NOMO-1 treated with dmso at 0.1 percent for 144 hours (cell line): ENCODE measurements at regions not wholly inside any gene's neighbourhood (a gene's known extent, or its start where the extent isn't known, plus 50 kb on each side); places are given as distances from the start of the nearest gene placed in this dataset.
"Not testable (repeated sequence)": the region's sequence is repeated elsewhere in the genome, so short reads cannot be mapped to it uniquely, and the experiment has no call there.

Experiments used
- DNase-seq: peaks from one replicate; lab custom pipeline; 2025; ENCODE audit not compliant: unreplicated experiment; lab: John Stamatoyannopoulos, UW

DNA sequence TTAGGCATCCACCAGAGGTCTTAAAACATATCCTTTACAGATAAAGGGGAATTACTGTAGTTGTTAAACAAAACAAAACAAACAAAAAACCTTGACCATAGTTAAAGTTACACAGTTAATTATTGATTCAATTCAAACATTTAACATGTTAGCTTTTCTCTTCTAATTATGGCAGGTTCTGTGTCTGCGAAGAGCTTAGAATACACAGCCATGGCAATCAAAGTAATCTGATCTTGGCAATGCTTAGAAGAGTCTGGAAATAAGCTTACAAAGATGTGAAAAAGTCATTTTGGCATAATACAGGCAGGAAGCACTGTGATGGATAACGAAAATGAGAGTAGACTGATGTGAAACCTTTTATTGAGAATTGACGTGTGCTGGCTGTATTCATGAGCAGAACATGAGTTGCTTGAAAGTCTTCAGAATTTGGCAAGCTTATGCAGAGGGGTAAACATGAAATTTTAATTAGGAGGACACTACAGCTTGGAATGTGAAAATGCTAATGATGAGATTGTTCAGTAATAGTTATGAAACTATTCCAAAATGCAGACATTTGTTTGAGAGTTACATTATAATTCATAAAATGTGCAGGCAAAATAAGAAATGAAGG, 629.6 kb downstream of the FSCB start:
- no peak for DNase-seq

DNA sequence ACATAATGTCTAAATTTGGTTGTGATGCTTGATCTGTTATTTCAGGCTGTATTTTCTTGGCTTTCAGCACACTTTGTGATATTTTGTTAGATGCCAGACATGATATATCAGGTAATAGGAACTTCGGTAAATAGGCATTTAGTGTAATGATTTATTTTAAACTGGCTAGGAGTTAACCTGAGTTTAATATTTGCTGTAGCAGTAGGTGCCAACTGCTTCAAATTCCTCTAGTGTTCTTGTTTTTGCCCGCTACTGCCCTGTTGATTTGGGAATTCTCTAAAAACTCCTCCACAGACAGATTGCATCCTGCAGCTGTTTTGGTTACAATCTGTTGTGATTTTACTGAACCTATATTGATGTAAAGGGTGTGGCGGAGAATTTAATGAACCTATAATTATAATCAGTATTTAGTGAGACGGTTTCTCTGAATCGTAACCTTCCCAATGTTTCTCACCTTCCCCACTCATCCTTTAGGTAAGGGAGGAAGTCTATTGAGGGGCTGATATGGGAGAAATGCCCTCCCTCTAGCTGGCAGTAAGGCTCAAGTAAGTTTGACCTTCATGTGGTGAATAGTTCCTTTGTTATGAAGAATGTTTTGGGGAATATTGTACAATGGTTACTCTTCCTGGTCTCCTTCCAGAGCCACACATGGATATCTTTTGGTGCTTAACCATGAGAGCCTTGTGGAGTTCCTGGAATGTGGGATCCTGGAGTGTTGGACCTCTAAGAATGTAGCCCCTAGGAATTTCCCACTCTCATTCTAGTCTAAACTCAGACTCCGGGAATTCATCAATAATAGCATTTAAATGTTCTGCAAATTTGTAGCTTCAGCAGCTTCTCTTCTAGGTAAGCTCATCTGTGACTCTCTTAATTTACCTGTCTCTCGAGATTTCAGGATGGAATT, 634.1 kb downstream of the FSCB start:
- no peak for DNase-seq

DNA sequence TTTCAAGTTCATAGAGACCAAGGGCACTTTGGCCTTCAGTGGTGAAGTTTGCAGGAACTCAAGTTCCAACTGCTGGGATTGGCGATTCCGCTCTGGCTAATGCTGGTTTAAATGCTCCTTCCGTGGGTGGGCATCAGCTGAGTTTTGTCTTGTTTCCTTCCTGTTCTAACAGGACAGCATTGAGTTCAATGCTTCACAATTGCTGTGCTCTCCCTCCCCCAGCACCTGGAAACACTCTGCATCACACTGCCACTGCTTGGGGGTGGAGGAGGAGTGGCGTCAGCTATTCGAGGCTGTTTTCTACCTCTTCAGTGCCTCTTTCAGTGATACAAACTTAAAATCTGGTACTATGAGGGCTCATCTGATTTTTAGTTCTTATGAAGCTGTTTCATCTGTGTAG, 634.9 kb downstream of the FSCB start:
- no peak for DNase-seq

DNA sequence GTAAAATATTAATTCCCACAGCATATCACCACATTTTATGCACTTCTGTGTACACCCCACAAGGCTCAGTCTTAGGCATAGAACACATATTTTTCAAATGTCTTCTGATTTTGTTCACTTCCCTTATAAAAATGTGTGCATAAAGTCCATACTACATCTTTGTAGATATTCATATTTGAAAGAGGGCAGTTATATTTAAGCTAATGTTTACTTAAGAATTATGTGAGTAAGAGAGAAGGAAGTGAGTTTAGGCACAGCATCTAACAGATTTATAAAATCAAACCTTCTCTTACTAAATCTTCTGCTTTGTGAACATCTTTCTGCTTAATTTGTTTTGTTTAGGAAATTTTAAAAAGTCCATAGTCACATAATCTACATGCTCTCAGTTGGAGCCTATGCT, 648.1 kb downstream of the FSCB start:
- DNase-seq = no peak

DNA sequence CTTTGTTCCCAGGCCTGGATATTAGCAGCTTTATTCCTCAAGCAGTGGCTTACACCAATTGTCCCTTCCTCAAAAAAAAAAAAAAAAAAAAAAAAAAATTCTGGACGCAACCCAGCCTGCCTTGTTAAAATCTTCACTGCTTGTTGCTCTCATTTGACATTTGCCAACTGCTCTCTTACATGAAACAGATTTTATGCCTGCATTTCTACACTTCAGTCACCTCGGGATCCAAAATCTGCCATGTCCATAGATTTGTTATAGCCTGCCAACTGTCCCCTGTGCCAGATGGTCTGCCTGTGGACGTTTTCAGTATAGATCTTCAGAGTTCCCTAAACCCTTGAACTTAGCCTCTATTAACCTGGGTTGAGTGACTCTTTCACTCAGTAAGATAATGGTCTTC, 651.5 kb downstream of the FSCB start:
- DNase-seq = no peak

DNA sequence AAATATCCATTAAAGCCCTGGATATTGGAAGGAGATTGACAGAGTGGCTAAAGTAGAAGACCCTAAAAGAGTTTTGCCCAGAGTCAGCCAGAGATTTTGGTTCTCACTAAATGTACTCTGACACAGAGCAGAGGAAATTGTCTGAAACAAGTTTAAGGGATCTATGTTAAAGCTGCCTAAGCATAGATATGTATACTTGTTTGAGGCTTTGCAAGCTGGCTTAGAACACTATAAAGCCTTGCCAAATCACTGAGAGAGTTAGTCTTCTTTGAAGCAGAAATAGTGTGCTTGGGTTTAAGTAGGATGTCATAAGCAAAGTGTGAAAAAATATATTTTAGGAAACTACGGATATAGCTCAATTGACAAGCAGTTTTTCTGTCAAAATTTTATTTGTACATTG, 653.5 kb downstream of the FSCB start:
- no peak for DNase-seq

DNA sequence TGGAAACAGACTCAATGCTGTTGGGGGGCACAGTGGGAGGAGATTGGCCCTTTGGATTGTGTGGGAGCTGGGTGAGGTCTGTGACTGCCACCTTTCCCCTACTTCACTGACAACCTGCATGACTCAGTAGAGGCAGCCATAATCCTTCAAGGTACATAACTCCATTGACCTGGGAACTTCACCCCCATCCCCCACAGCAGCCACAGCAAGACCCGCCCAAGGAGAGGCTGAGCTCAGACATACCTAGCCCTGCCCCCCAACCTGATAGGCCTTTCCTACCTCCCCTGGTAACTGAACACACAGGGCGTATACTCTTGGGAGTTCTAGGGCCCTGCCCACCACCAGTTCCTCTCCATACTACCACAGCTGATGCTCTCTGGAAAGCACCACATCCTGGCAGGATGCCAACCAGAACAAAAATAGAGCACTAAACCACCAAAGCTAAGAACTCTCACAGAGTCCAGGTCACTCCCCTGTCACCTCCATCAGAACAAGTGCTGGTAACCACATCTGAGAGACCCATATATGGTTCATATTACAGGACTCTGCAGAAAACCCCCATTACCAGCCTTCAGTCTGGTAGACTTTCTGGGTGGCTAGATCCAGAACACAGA, 703.9 kb downstream of the FSCB start:
- no peak for DNase-seq

DNA sequence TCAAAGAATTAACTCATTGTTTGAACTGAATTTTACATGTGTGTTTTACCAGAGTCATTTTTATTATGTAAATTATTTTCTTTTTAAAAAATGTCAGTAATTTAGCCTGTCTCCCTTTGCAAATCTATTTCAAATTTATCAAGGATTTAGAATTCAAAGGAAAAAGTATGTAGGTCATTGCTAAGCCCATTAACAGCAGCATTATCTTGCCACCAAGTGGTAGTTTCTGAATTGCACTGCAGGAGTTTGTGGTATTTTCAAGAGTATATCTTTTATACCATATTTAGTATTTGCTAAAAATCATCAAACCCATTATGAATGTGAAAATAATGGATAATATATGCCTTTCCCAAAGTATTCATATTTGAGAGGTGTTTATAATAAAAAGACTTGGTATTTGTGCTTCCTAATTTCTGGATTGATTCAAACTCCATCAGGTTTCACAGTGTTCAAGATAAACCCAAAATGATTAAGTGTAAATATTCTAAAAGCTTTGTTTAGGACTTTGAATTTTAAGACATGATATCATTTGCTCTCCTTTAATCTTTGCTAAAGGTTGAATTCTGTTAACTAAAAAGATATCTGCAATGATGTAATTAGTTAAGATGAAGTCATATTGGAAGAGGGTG, 711.4 kb downstream of the FSCB start:
- no peak for DNase-seq

DNA sequence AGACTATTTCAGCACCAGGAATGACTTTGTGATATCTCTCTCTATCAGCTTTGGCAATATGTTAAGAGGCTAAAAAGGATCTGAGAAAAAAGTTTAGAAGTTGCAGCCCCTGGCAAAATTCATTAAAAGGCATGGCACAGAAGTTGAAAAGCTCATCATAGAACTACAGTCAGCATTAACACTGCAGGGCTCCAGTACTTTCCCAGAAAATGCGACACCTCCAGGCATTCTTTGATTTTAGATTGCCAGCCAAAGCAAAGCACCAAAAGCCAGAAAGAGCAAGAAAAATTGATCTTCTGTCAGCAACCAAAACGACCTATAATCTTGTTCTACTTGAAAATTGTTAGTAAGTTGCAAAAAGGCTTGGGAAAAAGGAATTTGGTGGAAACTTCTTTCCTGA, 713.5 kb downstream of the FSCB start:
- no peak for DNase-seq

DNA sequence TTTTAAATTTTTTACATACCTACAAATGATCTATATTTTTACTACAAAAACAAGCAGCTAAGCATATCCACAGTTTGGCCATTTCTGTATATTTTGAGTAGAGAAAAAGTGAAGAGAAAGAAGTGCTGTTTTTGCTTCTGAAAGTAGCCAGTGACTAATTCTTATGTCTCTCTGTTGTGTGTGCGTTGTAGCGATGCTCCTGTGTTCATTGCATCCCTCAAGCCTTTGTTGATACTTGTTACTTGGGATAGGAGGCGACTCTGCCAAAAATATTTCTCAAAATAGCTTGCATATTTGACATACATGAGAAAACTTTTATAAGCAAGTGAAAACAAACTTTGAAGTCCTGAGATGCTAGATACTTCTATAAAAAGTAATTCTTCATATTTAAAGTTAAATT, 714.1 kb downstream of the FSCB start:
- no peak for DNase-seq

DNA sequence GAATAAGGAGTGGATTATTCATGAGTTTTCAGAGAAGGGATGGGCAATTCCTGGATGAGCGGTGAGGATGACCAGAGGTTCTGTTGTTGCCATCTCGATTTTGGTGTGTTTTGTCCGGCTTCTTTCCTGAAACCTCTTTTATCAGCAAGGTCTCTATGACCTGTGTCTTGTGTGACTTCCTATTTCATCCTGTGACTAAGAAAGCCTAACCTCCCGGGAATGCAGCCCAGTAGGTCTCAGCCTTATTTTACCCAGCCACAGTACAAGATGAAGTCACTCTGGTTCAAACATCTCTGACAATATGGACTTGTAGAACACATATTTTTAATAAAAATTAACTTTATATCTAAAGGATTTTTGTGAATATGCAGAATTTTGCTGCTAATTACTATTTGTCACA, 716.4 kb downstream of the FSCB start:
- DNase-seq = no peak

DNA sequence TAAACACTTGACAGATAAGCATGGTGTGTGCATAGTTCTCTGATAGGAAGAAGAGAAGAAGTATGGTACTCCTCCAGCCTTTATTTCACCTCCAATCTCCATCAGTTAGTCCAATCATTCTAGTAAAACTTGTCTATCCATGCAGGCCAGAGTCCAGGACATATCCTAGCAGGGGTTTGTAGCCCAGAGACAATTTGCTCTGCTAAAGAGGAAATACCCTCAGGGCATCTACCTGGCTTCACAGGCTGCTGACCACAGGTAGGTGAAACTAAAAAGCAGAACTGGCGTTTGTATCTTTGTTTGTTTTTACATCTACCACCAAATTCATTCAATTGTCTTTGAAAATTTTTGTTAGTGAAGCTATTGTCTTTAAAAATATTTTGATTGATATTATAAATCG, 717.6 kb downstream of the FSCB start:
- no peak for DNase-seq

DNA sequence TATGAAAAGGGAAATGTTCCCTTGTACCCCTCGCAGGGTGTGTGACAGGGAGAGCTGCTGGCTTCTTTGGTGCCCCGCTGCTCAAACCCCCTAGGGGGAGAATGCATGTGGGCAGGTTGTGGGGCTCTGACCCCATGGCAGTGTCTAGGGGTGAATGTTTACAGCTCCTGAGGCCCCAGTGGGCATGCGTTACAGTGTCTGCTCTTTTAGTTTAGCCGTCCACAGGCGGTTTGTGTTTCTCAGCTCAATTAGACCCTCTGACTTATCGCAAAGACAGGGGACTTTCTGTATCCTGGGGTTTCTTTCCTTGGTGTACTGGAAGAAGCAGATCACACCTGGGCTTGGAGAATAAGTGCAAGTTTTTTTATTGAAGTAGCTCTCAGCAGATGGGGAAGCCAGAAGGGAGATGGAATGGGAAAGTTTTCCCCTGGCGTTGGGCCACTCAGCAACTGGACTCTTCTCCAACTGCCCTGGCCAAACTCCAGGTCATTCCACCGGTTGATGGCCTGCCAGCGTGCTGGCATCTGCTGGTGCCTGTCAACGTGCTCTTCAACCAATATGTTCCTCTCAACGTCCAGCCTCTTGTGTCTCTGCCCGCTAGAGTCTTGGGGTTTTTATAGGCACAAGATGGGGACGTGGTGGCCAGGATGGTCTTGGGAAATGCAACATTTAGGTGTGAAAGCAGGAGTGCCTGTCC, 720.9 kb downstream of the FSCB start:
- DNase-seq = no peak

DNA sequence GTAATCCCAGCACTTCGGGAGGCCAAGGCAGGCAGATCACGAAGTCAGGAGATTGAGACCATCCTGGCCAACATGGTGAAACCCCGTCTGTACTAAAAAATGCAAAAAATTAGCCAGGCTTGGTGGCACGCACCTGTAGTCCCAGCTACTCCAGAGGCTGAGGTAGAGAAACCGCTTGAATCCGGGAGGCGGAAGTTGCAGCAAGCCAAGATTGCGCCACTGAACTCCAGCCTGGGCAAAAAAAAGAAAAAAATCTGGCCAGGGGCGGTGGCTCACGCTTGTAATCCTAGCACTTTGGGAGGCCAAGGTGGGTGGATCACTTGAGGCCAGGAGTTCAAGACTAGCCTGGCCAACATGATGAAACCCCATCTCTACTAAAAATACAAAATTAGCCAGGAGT, 722.7 kb downstream of the FSCB start:
- not testable (repeated sequence) for DNase-seq

DNA sequence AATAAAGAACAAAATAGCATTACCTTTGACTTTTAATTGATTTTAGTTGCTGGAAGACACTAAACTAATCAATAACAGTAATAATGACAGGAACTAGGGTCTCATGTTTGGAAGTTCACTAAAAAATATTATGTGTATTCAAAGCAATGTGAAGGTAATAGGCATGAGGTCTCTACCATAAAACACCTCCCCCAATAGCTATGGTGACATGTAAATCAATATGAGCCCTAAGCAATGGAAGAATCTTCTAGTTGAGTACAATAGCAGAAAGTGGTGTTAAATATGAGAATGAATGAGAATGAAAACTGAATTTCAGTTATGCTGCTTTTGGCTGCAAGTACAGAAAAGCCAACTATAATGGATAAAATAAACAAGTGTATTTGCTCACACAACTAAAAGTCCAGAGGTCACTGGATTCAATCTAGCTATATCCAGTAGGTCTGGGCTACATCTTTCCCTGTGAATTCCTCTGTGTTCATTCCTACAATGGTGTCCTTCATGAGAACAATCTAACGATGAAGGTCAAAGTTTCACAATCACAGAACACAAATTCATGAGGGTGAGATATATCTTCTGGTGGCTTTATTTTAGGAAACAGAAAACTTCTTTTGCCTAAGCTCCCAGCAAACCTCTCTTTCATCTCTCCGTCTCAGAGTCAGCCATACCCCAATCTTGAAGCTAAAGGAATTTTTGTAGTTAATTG, 728.0 kb downstream of the FSCB start:
- DNase-seq = no peak

DNA sequence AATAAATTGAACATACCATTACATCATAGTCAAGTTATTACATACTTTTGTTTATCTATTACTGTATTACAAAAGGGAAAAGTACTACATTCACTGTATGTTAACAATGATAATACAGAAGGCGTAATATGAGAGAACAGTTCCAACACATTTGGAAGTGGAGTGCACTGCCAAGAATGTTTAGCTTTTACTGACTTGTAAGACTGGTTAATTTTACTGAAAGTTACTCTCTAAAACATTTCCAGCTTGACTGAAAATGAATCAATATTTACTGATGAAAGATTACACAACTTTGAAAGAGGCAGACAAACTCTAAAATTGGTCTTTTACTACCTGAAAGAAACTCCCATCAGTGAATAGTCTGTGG, 728.5 kb downstream of the FSCB start:
- no peak for DNase-seq

DNA sequence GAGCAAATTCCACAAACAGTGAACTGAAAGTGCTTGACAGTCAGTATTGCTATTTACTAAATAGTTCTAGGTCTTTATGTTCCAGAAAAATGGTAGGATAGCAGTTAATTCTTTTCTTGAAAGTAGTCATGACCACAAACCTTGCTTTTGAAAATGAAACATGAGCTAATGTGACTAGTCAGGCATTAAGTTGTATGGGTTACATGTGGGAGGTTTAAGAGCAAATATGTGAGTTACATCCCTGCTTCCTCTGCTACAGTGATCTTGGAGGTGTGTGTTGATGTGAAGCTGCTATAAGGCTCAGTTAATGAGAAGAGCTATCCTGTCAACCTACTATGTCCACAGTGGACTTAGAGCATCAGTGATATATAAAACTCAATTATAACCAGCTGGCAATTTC, 741.6 kb downstream of the FSCB start:
- no peak for DNase-seq

DNA sequence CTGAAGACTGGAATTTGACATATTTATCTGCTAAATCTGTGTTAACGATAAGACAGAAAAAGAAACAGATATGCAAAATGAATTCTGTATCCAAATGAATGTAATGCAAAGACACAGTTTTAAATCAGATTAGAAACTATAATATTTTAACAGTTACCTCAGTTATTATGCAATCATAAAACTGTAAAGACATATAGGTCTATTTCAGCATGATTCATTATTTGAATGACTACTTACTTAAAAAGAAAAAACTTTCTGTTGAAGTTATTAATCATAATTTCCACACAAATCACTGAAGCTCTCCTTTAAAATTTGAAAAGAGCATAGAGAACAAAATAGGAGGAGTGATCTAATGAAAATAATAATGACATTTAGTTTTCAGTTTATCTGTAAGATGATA, 742.6 kb downstream of the FSCB start:
- no peak for DNase-seq

DNA sequence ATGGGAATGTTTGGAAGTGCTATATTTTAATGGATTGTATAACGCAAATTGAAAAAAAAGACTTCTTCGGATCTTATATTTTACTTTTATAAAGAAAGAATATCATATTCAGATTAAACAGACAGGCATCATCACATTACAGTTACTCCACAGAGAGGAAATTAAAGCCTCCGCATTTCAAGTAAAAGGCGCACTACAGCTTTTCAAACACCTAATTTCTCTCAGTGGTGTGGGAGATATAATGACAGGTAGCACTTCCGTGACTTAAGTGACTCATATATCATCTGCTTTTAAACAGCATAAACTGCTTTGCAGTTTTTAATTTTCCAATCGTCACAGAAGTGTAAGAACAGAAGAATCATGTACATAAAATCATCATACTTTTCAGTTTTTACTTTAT, 751.4 kb downstream of the FSCB start:
- DNase-seq = no peak

DNA sequence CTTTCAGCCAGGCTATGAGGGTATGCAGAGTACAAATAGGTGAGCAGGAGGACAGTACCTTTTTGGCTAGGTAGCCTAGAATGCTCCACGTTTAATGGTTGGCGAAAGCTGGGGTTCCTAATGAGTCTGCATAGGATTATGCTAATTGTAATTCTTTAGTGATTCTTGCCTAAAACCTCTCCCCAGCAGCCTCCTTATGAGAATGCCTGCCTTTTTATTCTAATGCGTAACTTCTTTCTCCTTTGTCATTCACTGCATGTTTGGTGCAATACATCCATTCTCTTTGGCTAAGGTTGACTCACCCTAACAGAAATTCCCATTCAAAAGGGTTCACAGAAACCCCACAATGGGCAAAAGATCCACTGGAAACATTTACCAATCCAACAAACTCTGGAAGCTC, 752.2 kb downstream of the FSCB start:
- no peak for DNase-seq

DNA sequence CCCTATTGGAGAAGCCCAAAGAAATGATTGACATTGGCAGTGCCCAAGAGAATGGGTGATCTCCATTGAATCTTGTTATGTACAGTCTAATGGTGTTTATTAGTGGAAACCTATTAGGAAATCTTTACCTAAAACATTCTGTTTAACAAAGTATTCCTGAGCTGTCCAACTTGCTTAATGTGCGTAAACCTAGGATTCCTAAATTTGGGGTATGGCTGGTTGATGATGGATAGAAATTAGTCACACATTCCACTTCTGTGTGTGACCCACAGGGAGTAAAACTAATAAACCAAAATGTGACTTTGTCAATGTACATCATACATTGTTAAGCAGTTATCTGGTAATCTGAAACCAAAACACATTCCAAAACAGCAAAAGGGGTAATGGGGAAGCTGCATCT, 761.3 kb downstream of the FSCB start:
- no peak for DNase-seq
